HAP-1 (cell line): ENCODE measurements at regions not wholly inside any gene's neighbourhood (a gene's known extent, or its start where the extent isn't known, plus 50 kb on each side); places are given as distances from the start of the nearest gene placed in this dataset.
A peak's percentile ranks its signal among the peaks of the same experiment; 100 is the strongest.

Experiments used
- DNase-seq, 2 experiments: peaks; one replicate each; pipeline ENCODE4 v3.0.0-alpha.2; 2016 to 2020; ENCODE audit warnings: low spot score in 2 of 2
- H3K27me3 ChIP-seq: fragments of 250-450 bp; sonication (Bioruptor Pico); 2 replicates; pipeline ENCODE4 v1.5.1; 2020; ENCODE audit warnings: low read depth, mild to moderate bottlenecking, moderate library complexity
- H3K36me3 ChIP-seq: fragments of 250-450 bp; sonication (Bioruptor Pico); replicated peaks from 2 replicates; pipeline ENCODE4 v1.5.1; 2020; ENCODE audit warnings: mild to moderate bottlenecking
- H3K4me1 ChIP-seq: fragments of 250-450 bp; sonication (Bioruptor Pico); 2 replicates; pipeline ENCODE4 v1.5.1; 2020; ENCODE audit warnings: mild to moderate bottlenecking
- H3K4me3 ChIP-seq: fragments of 250-450 bp; sonication (Bioruptor Pico); 2 replicates; pipeline ENCODE4 v1.5.1; 2020; ENCODE audit warnings: mild to moderate bottlenecking, moderate library complexity
- H3K9me3 ChIP-seq: fragments of 250-450 bp; sonication (Bioruptor Pico); 2 replicates; pipeline ENCODE4 v1.5.1; 2020; ENCODE audit warnings: mild to moderate bottlenecking, moderate library complexity
- in situ Hi-C: fragments of 300-500 bp; cut with MboI; formaldehyde crosslinking; loops from 3 replicates; pipeline ENCODE4 v1.14.3; 2020; ENCODE audit warnings: low sequenced_read_pairs, inconsistent platforms, mixed read lengths

DNA sequence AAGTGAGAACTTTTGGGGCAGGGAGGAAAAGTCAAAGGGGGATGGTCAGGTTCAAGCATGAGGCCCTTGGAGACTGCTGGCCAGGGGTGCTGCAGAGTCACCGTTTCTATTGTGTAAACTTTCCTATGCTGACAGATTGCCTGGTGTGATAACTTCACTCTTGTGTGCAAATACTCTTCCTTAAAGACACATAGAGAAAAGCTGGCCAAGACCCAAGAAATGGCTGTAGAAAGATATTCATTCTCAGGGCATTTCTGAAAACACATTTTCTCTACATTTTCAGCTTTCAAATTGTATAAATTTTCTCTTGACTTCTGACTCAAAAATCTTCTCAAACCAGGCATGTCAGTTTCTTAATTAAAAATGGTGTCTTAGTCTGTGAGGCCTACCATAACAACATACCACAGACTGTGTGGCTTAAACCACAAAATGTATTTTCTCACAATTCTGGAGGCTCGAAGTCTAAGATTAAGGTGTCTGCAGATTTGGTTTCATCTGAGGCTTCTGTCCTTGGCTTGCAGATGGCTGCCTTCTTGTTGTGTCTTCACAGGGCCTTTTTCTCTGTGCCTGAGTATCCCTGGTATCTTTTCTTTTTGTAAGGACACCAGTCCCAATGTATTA lies 304.5 kb downstream of the KCNRG start:
- DNase-seq: no peak
- H3K4me1 ChIP-seq: no peaks in the 10 kb centered on the region
- in situ Hi-C loops: no loop called here
- no peaks in the 10 kb centered on the region for H3K9me3 ChIP-seq
- no peaks in the 10 kb centered on the region for H3K36me3 ChIP-seq
- H3K4me3 ChIP-seq: no peak overlapping the region
- no peaks in the 10 kb centered on the region for H3K27me3 ChIP-seq

DNA sequence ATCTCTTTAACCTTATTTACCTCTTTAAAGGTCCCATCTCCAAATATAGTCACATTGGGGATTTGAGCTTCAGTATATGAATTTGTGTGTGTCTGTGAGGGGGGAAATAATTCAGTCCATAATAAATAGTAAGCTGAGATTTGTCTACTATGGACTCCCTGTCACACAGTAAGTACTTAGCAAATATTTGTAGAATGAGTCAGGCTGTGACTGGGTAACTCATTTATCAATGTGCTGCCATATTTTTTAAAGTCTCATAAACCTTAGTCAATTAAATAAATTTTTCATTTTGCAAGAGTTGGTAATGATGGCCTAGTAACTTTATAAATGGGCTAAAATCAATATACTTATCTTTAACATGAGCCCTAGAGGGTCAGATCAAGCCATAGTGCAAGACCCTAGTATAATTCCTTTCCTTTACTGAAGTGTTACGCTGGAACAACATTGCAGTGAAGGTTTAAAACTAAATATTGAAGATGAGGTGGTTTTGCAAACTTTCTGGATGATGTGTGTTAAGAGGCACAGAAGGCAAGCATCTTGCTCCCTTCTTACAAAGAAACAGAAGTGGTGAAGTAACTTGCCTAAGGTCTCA lies 305.1 kb downstream of the KCNRG start:
- DNase-seq: no peak
- Histone ChIP-seq H3K4me1 (no peaks in the 10 kb centered on the region), H3K9me3 (no peaks in the 10 kb centered on the region), H3K36me3 (no peaks in the 10 kb centered on the region), H3K4me3 (no peak overlapping the region), H3K27me3 (no peaks in the 10 kb centered on the region)
- in situ Hi-C loops: no loop called here

DNA sequence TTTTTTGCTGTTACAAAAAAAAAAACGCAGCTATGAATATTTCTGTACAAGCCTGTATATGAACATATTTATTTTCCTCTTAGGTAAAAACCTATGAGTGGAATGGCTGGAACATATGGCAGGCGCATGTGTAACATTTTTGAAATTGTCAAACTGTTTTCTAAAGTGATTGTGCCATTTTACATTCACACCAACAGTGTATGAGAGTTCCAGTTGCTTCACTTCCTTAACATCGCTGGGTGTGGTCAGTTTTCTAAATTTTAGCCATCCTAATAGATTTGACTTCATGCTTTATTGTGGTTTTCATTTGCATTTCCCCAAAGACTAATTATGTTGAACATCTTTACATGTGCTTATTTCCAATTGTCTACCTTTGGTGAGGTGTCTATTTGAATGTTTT lies 306.8 kb downstream of the KCNRG start:
- Histone ChIP-seq H3K36me3 (no peaks in the 10 kb centered on the region), H3K4me1 (no peaks in the 10 kb centered on the region), H3K9me3 (no peaks in the 10 kb centered on the region), H3K4me3 (no peak overlapping the region), H3K27me3 (no peaks in the 10 kb centered on the region)
- DNase-seq: no peak
- in situ Hi-C loops: no loop called here

DNA sequence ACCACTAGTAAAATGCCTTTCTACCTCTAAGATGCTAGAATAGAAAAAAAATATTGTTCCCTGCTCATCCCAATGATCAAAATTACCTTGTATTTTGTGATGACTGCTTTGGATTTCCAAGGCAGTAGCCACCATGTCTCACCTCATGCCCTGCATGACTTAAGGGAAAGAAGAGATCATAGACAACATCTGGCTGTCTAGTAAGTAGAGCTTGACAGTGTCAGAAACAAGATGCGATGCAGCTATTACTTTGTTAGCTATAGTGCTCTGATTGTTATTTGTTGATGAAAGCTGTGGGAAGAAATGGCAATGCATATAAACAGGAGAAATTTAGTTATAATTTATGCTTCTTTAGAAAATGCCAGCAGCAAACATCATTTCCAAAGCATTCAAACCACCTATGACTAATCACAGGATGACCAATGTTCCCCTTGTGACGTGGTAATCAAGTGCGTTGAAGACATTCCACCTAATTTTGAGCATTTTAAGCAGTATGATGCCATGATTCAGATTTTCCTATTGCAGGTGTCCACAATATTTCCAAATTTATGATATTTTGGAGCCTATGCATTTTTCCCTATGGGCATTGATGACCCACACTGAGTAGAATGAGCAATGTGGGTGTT lies 308.3 kb downstream of the KCNRG start:
- in situ Hi-C loops: no loop called here
- Histone ChIP-seq H3K9me3 (no peaks in the 10 kb centered on the region), H3K27me3 (no peaks in the 10 kb centered on the region), H3K4me1 (no peaks in the 10 kb centered on the region), H3K4me3 (no peak overlapping the region), H3K36me3 (no peaks in the 10 kb centered on the region)
- no peak for DNase-seq

DNA sequence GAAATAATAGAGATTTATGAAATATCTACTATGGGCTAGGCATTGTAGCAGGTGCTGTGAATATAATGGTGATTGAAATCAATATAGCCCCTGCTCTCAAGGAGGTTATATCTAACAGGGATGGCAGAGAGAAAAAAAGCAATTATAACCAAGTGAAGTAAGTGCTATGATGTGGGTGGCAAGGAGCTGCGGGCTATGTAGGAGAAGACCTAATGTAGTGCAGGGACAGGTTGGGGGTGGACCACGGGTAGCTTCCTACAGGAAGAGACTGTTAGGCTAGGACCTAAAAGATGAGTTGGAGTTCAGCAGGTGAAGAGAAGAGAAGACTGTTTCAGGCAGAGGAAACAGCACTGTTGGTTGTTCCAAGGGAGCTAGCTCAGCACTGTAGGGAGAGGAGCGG lies 311.0 kb downstream of the KCNRG start:
- DNase-seq: no peak
- in situ Hi-C loops: no loop called here
- no peak overlapping the region for H3K4me3 ChIP-seq
- H3K4me1 ChIP-seq: peaks cover 6% of the 10 kb centered on the region
- H3K36me3 ChIP-seq: no peaks in the 10 kb centered on the region
- H3K9me3 ChIP-seq: no peaks in the 10 kb centered on the region
- no peaks in the 10 kb centered on the region for H3K27me3 ChIP-seq

DNA sequence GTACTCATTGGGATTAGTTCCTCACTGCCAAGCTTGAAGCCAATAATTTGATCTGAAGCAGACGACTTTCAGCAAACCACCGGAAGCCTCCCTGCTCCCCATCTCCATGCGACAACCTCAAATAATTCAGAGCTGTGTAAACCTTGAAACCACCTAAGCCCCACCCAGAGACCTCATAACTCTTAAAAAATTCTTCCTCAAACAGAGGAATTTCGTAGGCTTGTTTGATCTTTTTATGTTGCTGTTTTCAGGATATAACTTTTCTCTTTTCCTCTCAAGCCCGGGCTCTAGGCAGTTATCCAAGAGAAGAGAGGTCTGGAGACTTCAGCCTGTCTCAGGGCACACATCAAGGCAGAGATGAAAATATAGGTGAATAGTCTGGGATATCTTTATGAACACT lies 311.6 kb downstream of the KCNRG start:
- Histone ChIP-seq H3K36me3 (no peaks in the 10 kb centered on the region), H3K27me3 (no peaks in the 10 kb centered on the region), H3K9me3 (no peaks in the 10 kb centered on the region), H3K4me1 (peaks cover 6% of the 10 kb centered on the region), H3K4me3 (no peak overlapping the region)
- DNase-seq: no peak
- in situ Hi-C loops: no loop called here

DNA sequence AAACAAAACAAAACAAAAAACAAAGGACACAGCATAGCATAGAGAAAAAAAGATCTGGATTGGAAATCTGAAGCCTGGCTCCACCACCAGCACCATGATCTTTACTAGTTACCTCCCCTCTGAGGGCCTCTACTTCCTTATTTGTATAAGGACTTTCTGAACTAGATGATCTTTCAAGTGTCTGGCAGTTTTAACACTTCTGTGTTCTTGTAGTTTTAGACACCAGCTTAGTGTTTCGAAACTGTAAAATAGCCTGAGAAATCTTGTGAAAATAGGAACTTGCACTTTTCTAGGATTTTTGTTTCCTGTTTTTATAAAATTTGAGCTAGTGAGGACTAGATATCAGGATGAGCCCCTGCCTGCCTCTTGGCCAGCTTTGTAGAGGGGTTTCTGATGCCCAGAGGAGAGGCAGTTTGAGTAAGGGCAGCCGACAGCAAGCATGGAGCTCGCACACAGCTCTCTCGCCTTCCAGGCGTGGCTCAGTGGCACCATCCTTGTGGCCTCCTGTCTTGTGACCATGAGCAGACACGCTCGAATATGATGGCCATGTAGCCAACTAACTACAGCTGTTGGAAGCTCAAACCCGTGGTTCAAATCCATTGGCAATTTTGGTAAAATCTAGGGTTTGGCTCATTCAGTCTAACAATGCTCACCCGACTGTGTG lies 319.0 kb downstream of the KCNRG start:
- in situ Hi-C loops: no loop called here
- no peaks in the 10 kb centered on the region for H3K36me3 ChIP-seq
- H3K27me3 ChIP-seq: no peaks in the 10 kb centered on the region
- DNase-seq: no peak
- H3K4me1 ChIP-seq: peaks cover 29% of the 10 kb centered on the region
- no peaks in the 10 kb centered on the region for H3K9me3 ChIP-seq
- H3K4me3 ChIP-seq: no peak overlapping the region

DNA sequence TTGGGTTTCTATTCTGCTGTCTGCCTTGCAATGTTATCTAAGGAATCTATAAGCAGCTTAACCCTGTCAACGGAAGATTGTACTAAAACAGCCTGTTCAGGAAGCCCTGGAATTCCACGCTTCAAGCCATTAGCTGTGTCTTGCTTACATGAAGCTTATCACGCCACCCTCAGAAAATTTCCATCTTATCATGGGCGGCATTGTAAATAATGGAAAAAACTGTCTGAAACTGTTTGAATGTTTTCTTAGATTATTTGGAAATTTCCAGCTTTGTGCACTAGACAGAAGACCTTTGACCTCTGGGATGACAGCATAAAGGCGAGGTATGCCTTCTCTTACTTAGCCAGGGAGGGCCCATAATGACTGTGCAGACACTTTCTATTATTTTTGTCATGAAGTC lies 319.7 kb downstream of the KCNRG start:
- Histone ChIP-seq H3K4me1 (peaks cover 33% of the 10 kb centered on the region), H3K36me3 (no peaks in the 10 kb centered on the region), H3K4me3 (no peak overlapping the region), H3K9me3 (no peaks in the 10 kb centered on the region), H3K27me3 (no peaks in the 10 kb centered on the region)
- DNase-seq: peak; percentile 49 to 72
- in situ Hi-C loops: no loop called here

DNA sequence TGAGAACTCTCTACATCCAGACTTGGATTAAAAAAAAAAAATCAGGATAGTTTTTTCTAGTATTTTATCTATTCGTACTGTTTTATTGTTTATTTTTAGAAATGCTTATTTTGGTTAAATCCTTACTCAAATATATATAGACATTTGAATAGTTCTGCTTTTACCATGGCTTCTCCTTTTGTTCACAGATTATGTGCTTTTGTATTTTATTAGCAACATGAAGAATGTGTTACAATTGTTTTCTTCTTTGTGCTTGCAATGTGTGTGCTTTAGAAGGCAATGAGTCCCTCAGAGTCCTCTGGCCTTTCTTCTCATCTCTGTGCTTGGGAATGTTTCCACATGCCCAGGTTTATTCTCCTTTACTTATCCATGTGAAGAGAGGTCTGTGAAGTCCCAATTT lies 324.0 kb downstream of the KCNRG start:
- Histone ChIP-seq H3K9me3 (no peaks in the 10 kb centered on the region), H3K4me3 (no peak overlapping the region), H3K4me1 (peaks cover 54% of the 10 kb centered on the region), H3K27me3 (no peaks in the 10 kb centered on the region), H3K36me3 (no peaks in the 10 kb centered on the region)
- peak; percentile 64 to 97 for DNase-seq
- in situ Hi-C loops: no loop called here

DNA sequence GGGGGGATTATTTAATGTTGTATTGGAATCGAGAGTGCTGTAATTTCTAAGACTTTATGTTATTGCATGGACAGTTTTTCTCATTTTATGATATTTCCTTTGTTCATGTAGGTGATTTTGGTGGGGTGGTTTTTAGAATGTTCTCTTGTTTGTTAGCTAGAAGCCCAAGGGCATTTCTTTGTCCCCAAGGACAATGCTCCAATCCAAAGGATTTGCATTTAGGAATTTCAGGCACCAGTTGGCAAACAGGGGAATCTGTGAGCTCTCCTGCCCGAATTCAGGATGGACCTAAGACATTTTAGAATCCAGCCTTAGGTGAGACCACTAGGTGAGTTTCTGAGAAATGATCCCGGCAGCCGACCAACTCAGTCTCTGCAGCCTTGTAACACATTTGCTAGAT lies 324.9 kb downstream of the KCNRG start:
- in situ Hi-C loops: no loop called here
- Histone ChIP-seq H3K27me3 (no peaks in the 10 kb centered on the region), H3K4me3 (no peak overlapping the region), H3K36me3 (no peaks in the 10 kb centered on the region), H3K9me3 (no peaks in the 10 kb centered on the region), H3K4me1 (peaks cover 47% of the 10 kb centered on the region)
- DNase-seq: peak; percentile 71 to 84

DNA sequence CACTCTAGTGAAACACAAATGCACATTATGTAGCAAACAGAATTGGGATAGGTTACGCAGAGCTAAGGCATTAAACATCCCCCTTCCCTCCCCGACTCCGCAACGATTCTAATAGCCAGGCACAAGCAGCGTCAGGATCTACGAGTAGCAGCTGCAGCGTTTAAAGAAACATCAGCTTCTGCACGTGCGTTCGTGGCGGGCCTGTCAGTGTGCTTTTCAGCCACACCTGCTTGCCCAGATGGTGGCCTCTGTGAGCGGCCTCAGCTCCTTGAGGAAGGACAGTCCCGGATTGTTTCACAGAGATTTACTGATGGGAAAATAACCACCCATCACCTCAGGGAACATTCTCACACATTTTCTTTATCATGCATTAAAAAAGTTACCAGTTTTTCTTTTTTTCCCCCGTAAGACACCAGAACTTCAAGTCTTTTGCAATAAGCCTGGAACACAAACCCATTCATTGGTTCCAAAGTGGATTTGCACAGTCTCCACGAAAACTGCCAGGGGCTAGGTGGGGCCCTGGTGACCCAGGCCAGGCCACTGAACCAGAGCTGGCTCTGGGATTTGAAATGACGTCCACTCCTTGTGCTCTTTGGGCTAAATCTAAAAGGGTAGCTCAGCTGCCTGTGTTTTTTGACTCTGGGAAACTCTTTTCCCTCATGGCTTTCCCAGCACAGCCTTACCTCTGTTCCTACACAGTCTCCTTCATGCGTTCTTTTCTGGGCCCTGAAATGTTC lies 325.5 kb downstream of the KCNRG start:
- H3K4me1 ChIP-seq: peaks cover 44% of the 10 kb centered on the region
- H3K36me3 ChIP-seq: no peaks in the 10 kb centered on the region
- no peaks in the 10 kb centered on the region for H3K27me3 ChIP-seq
- no peak overlapping the region for H3K4me3 ChIP-seq
- peak; percentile 72 to 83 for DNase-seq
- H3K9me3 ChIP-seq: no peaks in the 10 kb centered on the region
- in situ Hi-C loops: no loop called here

DNA sequence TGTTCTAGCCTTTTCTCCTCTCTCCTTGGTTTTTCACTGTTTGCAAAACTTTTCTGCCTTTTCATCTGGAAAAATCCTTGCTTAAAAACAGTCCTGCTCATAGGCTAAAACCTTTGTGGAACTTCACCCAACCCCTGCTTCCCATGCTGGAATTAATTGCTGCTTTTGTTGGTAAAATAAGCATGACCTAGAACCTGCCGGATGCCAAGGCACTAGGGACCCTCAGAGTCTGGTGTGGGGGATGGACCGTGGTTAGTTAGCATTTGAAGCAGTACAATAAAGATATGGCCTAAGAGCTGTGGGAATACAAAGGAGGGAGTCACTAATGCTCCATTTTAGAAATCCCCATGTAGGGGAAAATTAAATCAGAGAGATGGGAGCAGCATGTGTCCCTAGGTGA lies 326.3 kb downstream of the KCNRG start:
- peak; percentile 73 to 76 for DNase-seq
- Histone ChIP-seq H3K27me3 (no peaks in the 10 kb centered on the region), H3K4me3 (no peak overlapping the region), H3K4me1 (peaks cover 44% of the 10 kb centered on the region), H3K36me3 (no peaks in the 10 kb centered on the region), H3K9me3 (no peaks in the 10 kb centered on the region)
- in situ Hi-C loops: no loop called here

DNA sequence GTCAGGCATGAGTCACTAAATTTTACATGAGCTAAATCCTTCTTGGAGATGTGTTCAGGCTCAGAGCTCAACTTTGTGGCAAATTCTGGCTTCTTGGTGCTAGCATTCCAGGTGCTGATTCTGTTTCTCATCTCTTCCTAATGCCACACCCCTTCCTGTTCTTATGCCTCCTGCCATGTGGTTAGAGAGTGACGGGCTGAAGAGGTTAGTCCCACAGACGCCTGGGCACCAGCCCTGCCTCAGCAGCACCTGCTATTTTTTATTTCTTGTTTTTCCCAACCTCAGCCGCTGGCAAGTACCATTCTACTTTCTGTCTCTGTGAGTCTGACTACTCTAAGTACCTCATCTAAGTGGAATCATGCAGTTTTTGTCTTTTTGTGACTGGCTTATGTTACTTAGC lies 329.5 kb downstream of the KCNRG start:
- Histone ChIP-seq H3K9me3 (no peaks in the 10 kb centered on the region), H3K4me3 (no peak overlapping the region), H3K27me3 (no peaks in the 10 kb centered on the region), H3K36me3 (no peaks in the 10 kb centered on the region), H3K4me1 (peaks cover 31% of the 10 kb centered on the region)
- no peak for DNase-seq
- in situ Hi-C loops: no loop called here

DNA sequence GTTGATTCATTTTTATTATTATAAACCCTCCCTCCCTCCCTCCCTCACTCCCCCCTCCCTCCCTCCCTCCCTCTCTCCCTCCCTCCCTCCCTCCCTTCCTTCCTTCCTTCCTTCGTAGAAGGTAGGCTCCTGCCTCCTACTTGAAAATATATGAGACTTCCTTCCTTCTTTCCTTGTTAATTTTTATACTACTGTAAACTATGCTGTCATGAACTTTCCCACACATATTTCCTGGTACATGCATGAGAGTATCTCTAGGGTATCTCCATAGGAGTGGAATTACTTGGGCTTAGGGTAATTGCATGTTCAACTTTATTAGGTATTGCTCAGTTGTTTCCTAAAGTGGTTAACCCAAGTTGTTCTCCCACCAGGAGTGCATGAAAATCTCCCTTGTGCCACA lies 330.6 kb downstream of the KCNRG start:
- Histone ChIP-seq H3K36me3 (no peaks in the 10 kb centered on the region), H3K27me3 (no peaks in the 10 kb centered on the region), H3K4me1 (peaks cover 20% of the 10 kb centered on the region), H3K9me3 (no peaks in the 10 kb centered on the region), H3K4me3 (no peak overlapping the region)
- no peak for DNase-seq
- in situ Hi-C loops: no loop called here
